ENCODE measurements at regions not wholly inside any gene's neighbourhood (a gene's known extent, or its start where the extent isn't known, plus 50 kb on each side); places are given as distances from the start of the nearest gene placed in this dataset.
"Not testable (repeated sequence)": the region's sequence is repeated elsewhere in the genome, so short reads cannot be mapped to it uniquely, and the experiment has no call there.

DNA sequence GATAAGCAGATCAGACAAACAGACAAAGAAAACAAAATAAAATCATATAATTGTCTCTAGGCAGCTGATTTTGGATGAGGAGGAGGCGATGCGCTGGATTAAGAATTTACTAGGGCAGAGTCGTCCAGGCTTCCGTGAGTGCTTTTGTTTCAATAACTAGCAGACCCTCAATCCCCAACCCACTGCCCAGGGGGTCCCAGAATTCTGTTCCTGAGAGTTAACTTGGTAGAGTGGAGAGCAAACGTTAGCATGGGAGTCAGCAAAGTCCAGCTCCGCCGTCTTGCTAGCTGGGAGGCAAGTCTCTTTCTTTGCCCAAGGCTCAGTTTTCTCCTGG lies 95.5 kb upstream of the TBX5 start:
- no peak for DNase-seq (ENCODE audit: low spot score)

DNA sequence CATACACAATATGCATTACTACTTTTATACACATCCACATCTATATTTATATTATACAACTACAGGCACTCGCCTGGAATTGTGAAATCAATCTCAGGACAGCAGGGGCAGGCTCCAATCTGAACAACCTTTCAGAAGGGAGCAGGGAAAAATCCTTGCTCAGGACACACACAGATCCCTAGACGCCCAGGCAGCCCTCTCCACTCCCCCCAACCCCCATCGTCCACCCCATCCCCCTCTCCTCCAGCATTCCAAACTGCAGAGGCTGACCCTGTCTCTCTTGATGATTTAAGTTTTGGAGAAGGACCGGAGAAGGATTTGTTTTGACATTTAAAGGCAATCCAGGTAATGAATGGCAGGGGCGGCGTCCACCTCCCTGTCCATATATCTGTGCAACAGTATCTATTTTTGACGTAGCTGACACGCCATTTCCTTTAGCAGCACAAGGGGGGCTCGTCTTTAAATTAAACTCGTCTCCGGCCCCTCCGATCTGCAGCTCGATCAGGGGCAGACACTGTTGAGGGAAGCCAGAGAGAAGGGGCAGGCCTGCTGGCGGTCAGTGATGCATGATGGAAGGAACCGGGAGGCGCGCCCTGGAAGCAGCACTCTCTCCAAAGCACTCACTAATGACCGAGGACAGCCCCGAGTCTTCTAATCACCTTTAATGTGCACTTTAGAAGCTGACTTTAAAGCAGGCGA lies 95.0 kb upstream of the TBX5 start:
- no peak for DNase-seq (ENCODE audit: low spot score)

DNA sequence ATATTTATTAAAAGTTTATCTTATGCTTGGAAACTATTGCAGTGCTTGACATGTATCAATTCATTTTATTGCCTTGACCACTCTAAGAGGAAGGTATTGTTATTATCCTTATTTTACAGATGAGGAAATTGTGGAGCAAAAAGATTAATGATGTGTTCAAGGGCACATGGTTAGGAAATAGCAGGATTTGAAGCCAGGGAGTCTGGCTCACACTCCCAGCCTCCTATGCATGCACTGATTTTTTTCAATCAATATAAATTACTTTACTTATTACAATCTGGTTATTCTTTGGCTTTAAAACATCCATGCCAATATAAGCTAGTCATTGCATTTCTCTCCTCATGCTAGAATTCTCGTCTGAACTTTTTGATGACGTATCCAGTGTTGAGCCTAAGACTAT lies 94.2 kb upstream of the TBX5 start:
- DNase-seq (ENCODE audit: low spot score), result no peak

DNA sequence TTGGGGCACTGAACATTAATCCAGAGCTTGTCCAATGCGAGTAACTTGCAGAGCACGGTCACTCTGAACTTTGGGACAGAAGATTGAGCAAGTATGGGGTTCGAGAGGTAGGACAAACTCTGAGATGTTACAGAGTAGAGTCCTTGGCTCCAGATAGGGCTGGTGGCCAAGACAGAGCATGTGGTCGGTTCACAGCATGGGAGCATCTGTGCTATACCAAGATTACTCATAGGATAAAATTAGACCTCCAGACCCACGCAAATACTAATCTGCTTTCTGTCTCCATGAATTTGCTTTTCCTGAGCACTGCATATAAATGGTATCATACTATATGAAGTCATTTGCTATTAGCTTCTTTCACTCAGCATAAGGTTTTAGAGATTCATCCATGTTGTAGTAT lies 93.4 kb upstream of the TBX5 start:
- no peak for DNase-seq (ENCODE audit: low spot score)

DNA sequence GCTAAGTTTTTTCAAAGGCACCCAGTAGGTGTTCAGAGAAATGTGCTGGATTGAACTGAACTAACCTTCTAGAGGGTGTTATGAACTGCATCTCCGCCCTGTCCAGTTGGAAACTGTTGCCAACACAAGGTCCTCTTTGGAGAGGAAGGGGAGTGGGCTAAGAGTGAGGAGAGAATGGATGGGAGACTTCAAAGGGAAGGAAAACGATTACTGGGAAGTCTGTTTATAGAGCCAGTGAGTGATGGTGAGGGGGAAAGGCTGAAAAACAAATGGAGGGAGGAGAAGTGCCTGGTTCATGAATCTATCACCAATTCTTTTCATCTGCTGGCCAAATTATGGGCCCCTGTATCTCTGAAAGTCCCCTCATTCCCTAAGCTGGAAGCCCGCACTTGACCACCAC lies 86.0 kb upstream of the TBX5 start:
- DNase-seq (ENCODE audit: low spot score), result no peak

DNA sequence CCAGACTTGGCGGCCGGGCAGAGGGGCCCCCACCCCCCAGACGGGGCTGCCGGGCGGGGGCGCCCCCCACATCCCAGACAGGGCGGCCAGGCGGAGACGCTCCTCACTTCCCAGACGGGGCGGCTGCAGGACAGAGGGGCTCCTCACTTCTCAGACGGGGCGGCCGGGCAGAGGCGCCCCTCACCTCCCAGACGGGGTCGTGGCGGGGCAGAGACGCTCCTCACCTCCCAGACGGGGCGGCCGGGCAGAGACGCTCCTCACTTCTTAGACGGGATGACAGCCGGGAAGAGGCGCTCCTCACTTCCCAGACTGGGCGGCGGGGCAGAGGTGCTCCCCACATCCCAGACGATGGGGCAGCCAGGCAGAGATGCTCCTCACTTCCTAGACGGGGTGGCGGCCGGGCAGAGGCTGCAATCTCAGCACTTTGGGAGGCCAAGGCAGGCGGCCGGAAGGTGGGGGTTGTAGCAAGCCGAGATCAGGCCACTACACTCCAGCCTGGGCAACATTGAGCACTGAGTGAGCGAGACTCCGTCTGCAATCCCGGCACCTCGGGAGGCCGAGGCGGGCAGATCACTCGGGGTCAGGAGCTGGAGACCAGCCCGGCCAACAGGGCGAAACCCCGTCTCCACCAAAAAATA lies 79.0 kb upstream of the TBX5 start:
- not testable (repeated sequence) for DNase-seq (ENCODE audit: low spot score)

DNA sequence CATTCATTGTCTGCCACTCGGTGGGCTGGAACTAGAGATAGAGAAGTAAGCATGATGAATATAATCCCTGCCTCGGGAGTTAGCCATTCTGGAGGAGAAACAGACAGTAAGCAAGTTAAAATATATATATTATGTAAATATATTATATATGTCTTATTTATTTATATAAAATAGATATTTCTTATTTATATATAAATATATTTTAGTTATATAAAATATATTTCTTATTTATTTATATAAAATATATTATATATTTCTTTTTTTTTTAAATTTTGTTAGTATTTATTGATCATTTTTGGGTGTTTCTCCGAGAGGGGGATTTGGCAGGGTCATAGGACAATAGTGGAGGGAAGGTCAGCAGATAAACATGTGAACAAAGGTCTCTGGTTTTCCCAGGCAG lies 78.1 kb upstream of the TBX5 start:
- DNase-seq (ENCODE audit: low spot score), result no peak

DNA sequence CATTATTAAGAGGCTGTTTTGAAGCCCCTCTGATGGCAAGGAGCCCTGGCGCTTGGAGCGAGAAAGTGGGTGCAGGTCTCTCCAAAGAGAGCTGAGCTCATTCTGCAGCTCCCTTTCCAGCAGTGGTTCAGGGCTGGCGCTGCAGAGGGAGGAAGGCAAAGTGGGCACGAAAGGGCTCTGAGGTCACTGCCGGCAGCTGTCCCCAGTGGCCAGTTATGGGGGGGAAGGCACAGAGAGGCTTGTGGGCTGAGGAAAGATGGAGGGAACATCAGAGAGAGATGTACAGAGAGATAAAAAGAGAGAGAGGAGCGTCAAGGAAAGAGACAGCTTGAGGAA lies 75.2 kb upstream of the TBX5 start:
- no peak for DNase-seq (ENCODE audit: low spot score)

DNA sequence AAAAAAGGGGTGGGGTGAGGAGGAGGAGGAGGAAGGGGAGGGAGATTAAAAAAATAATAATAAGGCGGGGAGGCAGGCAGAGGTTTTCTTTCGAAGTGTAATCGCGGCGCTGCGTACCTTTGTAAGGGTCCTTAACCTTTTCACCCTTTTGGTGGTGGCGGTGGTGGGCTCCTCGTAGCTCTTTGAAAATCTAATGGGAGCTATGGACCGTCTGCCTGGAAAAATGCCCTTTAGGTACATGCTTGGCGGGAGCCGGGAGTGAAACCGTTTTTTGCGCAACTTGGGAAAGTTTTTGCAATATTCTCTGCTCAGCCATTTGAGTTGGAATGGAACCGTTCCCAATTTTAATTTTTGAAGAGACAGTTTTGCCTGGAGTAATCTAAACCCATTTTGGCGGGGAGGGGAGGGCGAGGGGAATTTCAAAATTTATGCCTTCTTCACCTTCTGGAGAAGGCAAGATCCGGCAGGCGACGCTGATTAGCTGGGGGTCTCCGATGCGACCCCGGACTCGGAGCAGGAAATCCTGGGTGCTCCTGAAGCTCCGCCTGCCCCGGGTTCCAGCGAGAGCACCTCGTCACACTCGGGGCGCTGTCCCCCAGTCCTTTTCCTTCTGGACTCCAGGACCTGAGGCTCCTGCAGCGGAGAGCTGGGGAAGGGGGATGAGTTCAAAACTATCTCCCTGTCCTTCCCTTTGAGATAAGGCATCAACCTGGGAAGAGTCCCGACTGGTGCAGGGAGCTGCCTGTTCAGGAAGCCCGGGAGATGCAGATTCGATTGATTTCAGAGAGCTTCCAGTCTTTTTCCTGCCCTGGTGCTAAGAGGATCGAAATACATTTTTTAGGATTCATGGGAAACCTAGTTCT lies 74.6 kb upstream of the TBX5 start:
- DNase-seq (ENCODE audit: low spot score), result no peak

DNA sequence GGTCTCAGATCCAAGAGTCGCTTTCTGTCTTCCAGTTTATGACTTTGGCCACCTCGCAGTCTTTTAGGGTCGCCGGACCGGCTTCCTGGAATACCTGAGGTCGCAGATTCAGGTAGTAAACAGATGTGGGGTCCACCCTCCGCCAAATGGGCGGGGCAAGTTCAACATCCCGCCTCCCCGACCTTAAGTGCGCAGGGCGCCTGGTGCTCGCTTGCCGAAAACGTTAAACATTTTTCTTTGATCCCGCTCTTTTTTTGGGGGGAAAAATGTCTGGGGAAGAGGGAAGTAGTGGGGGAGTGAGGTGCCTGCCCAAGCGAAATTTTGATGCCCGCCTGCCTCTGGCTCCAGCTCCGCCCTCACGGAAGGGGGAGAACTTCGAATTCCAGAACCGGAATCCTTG lies 73.9 kb upstream of the TBX5 start:
- DNase-seq (ENCODE audit: low spot score), result no peak

DNA sequence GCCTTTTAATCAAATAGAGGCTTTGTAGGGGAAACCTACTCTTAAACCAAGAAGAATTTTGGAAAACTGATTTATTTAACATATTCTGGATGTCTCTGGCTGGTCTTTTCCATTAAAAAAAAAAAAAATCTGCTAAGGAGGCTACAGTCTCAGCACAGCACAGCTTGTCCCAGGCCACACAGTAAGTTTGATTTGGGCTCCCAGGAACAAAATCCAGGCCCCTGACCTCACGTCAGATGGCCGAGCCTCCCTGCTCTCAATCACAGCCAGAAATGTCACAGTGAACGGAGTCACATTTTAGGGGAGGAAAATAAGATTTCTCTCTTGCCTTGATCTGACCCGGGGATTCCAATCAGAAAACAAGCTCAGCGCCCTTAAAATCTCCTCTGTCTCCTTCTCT lies 72.9 kb upstream of the TBX5 start:
- no peak for DNase-seq (ENCODE audit: low spot score)

DNA sequence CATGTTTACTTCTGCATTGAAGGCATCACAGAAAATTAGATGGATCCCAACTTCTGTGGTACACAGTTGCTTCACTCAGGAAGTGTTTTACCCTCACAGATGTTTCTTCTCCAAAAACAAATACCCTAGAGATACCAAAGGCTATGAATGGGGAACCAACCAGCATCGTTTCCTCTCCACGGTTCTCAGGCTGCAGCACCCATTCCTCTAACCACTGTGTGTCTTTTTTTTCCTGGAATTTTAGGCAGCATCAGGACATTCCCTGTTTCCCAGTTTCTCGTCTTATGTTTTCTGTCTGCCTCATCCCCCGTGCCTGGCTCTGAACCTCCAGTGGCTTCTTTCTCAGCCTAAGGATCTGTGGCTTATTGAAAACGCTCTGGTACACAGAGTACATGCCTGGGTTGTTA lies 72.0 kb upstream of the TBX5 start:
- no peak for DNase-seq (ENCODE audit: low spot score)

DNA sequence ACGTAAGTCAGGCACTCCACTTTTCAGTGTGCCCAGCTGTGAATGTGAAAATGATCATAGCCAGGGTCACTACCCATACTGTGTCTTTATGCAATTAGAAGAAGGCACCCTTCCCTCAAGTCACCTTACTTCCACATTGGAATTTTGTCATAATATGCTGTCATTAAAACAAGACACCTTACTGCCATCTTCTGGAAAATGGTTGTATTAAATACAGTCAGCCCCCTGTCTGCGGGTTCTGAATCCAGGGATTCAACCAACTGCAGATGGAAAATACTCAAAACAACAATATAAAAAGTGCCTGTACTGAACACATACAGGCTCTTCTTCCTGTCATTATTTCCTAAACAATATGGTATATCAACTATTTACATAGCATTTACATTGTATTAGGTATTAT lies 70.2 kb upstream of the TBX5 start:
- no peak for DNase-seq (ENCODE audit: low spot score)

DNA sequence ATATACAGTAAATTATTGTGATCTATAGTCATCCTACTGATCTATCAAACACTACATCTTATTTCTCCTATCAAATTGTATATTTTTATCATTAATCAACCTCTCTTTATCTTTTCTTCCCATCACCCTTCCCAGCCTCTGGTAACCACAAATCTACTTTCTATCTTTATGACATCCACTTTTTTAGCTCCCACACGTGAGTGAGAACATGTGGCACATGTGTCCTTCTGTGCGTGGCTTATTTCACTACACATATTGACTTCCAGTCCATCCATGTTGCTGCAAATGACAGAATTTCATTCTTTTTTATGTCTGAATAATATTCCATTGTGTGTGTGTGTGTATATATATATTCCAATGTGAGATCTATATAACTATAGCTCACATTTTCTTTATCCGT lies 67.8 kb upstream of the TBX5 start:
- no peak for DNase-seq (ENCODE audit: low spot score)

DNA sequence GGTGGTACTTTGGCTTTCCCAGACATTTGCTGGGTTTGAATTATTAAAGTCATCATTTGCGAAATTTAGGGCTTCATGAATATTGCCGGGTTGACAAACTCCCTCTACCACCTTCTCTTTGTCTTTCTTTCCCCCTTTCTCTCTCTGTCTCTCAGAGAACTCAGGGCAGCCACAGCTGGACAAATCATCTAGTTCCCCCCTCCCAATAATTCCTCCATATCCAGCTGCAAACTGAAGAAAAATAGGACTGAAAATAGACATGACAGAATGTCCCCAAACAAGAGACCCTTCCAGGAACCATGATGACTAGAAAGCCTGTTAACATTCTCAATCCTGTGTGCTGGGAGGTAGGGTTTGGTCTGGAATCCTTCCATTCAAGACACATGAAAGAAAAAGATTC lies 67.1 kb upstream of the TBX5 start:
- DNase-seq (ENCODE audit: low spot score), result no peak

DNA sequence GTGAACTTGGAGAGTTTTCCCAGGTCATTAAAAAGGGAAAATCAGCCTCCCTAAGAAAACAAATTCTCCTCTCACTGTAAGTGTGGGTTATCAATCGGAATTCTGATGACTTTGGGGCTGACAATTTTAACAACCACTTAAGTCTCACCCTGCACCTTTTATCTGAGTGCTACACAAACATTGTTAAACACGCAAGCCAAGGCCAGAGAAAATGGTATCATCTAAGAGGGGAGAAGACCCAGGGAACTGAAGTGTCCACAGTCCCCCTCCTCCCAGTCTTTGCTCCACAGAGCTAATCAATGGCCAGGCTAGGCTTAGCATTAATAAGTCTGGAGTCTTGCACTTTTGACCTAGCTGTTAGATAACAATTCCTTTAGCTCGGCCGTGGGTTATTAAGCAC lies 51.7 kb upstream of the TBX5 start:
- DNase-seq (ENCODE audit: low spot score), result no peak
